NCI-H226 (cell line): ENCODE measurements at regions not wholly inside any gene's neighbourhood (a gene's known extent, or its start where the extent isn't known, plus 50 kb on each side); places are given as distances from the start of the nearest gene placed in this dataset.

ENCODE experiments used
- DNase-seq: peaks from one replicate; pipeline ENCODE4 v3.0.0-alpha.2; 2015

- no peak for DNase-seq
Measured at GRCh38 chr5:110329955-110330525, 396.4 kb downstream of the TMEM232 start.

DNA sequence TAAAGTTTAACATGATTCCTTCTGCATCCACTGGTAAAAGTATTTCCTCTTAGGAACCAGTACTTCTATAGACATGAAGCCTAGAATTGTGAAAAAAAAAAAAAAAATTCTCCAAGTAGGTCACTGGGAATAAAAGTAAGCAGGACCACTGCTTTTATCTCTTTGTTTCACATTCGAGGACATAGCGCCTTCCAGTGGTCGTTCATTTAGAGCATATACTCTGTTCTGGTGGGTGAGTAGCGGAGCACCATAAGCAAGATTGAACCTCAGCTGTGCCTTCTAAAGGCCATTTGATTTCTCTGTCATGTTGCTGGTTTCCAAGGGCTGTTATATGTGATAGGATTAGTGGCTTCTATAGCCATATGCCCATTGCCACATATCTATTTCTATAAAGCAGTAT, 393.1 kb downstream of the TMEM232 start:
- DNase-seq = no peak

DNA sequence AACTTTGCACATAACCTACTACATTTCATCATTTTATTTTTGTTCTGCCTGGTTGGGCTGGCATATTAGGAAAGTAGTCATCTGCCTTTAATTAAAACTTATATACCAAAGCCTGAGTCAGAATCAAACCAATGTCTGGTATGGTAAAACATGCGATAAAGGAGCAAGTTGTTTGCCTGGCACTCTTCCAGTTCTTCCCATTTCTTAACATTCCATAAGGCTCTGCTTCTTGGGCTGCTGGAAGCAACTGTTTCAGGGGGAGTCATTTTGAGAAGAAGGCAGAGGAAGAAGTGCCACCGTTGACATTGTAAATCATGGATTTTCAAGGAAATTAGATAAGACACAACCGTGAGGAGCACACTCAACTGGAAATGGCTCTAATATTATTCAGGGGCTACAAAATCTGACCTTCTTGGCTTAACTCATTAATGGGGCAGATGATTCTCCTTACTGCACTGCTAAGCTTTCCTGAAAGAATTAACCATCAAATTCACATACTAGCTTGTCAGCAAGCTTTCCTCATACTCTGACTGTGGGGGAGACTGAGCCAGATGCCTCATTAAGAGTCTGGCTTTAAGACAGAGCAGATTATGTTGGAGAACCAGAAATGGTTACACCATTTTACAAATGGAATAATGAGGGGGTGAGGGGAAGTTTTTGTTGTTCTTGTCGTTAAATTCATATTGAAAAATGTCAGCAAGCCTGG, 391.0 kb downstream of the TMEM232 start:
- DNase-seq = peak; percentile 59

DNA sequence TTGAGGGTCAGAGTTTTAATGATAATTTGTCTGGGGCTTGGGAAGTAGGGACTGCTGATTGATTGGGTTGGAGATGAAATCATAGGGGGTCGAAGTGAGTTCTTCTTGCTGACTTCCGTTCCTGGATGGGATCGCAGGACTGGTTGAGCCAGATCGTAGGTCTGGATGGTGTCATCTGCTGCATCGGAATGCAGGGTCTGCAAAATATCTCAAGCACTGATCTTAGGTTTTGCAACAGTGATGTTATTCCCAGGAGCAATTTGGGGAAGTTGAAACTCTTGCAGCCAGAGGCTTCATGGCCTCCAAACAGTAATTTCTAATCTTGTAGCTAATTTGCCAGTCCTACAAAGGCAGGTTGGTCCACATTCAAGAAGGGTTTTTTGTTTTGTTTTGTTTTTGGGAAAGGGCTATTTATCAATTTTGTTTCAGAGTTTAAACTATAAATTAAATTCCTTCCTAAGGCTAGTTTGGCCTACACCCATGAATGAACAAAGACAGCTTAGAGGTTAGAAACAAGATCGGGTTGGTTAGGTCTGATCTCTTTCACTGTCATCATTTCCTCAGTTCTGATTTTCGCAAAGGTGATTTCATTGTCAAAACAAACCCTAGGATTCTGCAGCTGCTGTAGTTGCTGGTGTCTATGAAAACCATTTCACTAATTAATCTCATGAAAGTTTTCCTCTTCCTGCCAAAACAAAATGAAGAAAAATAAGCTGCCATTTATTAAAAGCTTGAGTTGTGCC, 388.0 kb downstream of the TMEM232 start:
- DNase-seq = no peak

DNA sequence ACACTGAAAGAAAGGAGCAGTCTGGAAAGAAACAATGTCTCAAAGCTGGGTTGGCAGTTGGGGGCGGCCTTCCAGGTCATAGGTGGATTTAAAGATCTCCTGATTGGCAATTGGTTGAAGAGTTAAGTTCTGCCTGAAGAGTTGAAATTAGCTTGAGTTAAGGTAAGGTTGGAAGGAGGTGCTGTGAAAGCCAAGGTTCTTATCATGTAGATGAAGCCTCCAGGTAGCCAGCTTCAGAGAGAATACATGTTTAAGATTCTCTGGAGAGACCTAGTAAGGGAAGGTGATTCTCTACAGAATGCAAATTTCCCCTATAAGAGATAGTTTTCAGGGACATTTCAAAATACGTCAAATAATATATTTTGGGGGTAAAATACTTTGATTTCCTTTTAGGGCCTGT, 387.1 kb downstream of the TMEM232 start:
- no peak for DNase-seq

DNA sequence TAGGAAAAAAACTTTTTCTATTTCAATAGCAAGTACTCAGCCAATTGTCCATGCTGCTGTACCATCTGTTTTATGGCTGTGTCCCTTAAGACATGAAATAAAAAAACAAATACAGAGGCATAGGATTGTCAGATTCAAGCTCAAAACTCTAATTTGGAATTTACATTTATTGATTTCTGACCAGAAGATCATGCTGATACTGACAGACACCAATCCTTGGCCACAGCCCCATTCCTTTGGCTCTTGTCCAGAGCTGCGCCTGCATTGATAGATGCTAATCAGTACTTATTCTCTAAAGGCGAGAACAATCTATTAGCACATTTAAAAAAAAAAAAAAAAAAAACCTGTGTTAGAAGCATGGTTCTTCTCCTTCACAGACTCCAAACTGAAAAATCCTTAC, 384.6 kb downstream of the TMEM232 start:
- no peak for DNase-seq

DNA sequence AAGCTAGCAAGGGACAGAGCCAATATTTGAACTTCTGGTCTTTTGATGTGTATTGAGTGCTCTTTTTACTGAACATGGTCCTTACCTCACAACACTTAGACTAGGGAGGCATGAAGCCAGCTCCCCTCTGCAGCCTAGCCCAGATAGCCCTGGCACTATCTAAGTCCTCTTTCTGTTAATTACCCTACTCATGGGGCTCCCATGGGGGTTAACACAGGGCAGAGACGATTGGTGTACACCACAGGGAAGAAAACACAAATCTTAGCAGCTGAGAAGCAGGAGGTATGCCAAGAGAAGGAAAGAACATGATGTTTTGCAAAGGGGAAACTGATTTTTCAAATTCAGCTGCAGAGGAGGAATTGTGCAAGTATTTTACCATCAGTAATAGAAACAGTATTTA, 383.8 kb downstream of the TMEM232 start:
- DNase-seq = no peak

- DNase-seq = no peak
Measured at GRCh38 chr5:110343616-110344015, 382.9 kb downstream of the TMEM232 start.

DNA sequence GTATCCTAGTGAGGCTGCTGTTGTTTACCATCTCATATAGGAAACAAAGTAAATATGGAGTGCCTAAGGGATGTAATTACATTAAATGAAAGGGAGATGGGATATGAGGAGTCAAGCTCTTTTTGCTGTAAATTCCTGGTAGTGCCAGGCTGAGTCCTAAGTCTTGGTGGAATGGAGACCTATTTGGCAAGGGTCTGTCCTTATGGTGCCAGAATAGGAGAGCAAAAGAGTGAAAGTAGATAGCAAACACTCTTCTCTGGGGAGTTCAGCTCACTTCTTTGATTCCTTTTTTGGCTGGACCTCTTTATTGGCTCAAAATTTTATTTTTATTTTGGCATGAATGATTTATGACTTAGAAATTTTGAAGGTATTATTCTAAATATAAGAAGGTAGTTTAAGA, 380.8 kb downstream of the TMEM232 start:
- no peak for DNase-seq

DNA sequence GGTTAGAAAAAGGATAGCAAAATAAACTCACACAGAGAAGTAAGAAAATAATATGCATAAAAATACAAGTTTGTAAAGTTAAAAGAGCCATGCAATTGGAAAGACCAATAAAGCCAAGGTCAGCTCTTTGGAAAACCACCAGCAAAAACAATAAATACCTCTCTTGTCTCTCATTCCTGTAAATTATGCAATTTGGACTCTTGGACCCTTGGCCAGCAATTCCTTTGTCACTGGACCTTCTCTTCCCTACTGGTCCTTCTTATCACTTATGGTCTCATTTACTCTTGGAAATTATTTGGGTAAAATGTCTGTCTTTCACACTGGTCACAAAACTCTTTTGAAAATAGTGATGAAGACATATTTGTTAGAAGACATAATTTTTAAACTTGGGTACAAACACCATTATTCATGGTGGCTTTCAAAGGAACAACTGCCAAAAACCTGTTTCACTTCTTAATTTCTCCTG, 379.5 kb downstream of the TMEM232 start:
- DNase-seq = no peak

DNA sequence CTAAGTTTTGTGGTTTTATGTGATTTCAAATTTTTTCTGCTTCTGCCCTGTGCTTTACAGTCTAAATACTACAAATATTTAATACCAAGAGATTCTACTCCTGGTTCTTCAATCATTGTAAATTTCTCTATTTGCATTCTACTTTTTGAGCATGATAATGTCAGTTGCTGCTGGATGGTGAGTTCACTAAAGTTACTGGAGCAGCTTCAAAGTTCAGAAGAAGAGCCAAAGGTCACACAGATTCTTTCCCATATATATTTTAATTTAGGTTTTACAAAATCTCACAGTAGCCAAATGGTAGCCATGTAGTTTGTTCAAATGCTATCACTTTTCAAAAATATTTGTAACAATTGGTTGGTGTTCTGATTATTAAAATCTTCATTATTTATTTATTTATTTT, 378.7 kb downstream of the TMEM232 start:
- DNase-seq = no peak

DNA sequence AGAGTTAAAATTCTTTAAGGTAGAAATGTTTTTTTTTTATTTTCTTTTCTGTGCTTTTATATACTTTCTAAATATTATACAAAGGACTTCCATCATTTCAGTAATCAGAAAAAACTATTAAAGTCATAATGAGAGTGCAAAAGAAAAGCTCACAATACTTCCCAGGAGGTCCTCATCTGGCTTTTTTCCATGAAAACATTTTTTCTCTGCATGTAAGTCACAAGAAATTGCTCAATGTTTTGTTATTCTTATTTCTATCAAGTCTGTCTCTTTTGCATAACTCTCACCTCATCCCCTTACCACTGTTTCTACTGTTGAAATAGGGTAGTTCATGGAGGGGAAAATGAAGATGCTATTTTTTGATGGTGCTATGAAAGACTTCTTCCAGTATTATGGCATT, 375.0 kb downstream of the TMEM232 start:
- DNase-seq = no peak

GRCh38 chr5:110354311-110354710, 372.2 kb downstream of the TMEM232 start:
- DNase-seq = no peak

GRCh38 chr5:110354915-110355644, 371.4 kb downstream of the TMEM232 start:
- no peak for DNase-seq

DNA sequence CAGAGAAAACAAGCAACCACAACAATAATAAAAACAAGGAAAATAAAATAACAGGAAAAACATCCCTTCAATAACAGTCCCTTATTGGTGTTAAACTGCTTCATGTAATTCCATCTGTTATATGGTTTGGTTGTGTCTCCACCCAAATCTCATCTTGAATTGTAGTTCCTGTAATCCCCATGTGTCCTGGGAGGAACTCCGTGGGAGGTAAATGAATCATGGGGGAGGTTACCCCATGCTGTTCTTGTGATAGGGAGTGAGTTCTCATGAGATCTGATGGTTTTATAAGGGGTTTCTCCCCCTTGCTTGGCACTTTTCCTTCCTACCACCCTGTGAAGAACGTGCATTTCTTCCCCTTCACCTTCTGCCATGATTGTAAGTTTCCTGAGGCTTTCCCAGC, 369.8 kb downstream of the TMEM232 start:
- DNase-seq = peak; percentile 14

DNA sequence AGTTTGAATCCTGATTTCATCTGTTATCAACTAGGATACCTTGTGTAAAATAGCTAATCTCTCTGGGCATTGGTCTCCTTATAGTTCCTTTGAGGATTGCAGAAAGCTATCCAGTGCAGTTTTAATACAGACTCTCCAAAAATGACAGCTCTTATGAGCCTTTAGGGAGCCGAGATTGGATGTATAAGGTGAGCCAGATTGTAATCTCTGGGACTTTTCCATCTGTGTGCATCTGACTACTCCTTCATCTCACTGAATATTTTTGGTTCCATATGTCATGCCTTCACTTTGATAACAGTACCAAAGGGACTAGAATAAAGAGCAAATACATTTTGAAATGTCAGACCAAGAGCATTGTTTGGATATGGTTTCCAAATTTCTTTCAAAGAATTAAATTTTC, 367.2 kb downstream of the TMEM232 start:
- DNase-seq = no peak

DNA sequence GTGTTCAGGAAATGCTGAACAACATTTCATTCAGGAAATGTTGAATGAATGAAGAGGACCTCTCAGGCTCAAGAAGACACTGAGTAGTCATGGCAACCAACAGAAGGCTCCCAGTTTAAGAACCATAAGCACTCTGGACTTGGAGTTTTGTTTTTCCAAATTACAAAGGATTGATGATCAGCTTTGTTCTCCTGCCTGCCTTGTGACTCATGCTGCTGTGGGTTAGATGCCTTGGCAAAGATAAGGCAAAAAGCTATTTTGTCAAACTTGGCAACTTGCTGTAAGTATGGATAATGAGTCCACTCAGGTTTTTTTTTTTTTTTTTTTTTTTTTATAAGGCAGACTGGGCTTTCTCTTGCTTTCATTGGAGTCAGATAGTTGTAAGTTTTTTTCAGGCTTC, 365.0 kb downstream of the TMEM232 start:
- DNase-seq = no peak

DNA sequence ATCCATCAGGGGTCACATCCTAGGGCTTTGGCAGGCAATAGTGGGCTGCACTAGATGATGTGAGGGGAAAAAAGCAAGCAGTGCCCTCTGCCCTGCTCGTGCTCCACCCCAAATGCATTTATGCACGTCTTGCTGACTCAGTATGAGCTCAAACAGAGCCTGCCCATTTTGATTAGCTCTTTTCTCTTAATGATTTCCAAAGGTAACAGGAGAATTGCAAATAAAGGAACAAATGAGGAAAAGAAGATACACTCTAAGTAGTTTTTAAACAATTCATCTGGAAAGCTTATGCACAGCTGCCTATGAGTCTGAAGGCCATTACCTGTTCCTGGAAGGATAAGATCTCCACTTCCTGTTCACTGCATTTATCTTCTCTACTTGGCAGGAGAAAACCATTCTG, 364.2 kb downstream of the TMEM232 start:
- DNase-seq = no peak

- no peak for DNase-seq
Measured at GRCh38 chr5:110366716-110367115, 359.8 kb downstream of the TMEM232 start.
